Mesendoderm (in vitro differentiated cells): ENCODE measurements at regions not wholly inside any gene's neighbourhood (a gene's known extent, or its start where the extent isn't known, plus 50 kb on each side); places are given as distances from the start of the nearest gene placed in this dataset.

Experiments used
- DNase-seq: peaks from one replicate; pipeline ENCODE4 v3.0.0; 2013
- H2AK5ac ChIP-seq: 2 replicates; pipeline ENCODE4 v1.6.1; 2013; ENCODE audit warnings: low read length, inconsistent platforms
- H2BK120ac ChIP-seq: 2 replicates; pipeline ENCODE4 v1.6.1; 2013; ENCODE audit warnings: low read depth, mild to moderate bottlenecking, low read length, moderate library complexity, mixed read lengths
- H2BK15ac ChIP-seq: replicated peaks from 2 replicates; pipeline ENCODE4 v1.6.1; 2013; ENCODE audit warnings: low read depth, mild to moderate bottlenecking, moderate library complexity
- H2BK5ac ChIP-seq: 2 replicates; pipeline ENCODE4 v1.6.1; 2013; ENCODE audit warnings: low read length, inconsistent platforms
- H3K18ac ChIP-seq: 2 replicates; pipeline ENCODE4 v1.6.1; 2013; ENCODE audit warnings: mild to moderate bottlenecking, low read length, mixed read lengths
- H3K23ac ChIP-seq: one replicate; pipeline ENCODE4 v1.6.1; 2013; ENCODE audit warnings: low read length
- H3K27ac ChIP-seq: 2 replicates; pipeline ENCODE4 v1.5.1; 2013; ENCODE audit warnings: low read depth, mild to moderate bottlenecking, inconsistent platforms, low read length, moderate library complexity
- H3K27me3 ChIP-seq: 2 replicates; pipeline ENCODE4 v1.6.1; 2013; ENCODE audit warnings: low read length, control low read depth, mild to moderate bottlenecking, inconsistent platforms; ENCODE audit not compliant: insufficient read depth, poor library complexity
- H3K36me3 ChIP-seq: 2 replicates; pipeline ENCODE4 v1.6.1; 2013; ENCODE audit warnings: low read length, inconsistent platforms; ENCODE audit not compliant: control insufficient read depth, insufficient read depth
- H3K4ac ChIP-seq: one replicate; pipeline ENCODE4 v1.6.1; 2013; ENCODE audit warnings: low read depth, mild to moderate bottlenecking, low read length, moderate library complexity
- H3K4me1 ChIP-seq: 2 replicates; pipeline ENCODE4 v1.6.1; 2013; ENCODE audit warnings: low read depth, low read length, inconsistent platforms; ENCODE audit not compliant: control insufficient read depth
- H3K4me2 ChIP-seq: 2 replicates; pipeline ENCODE4 v1.6.1; 2013; ENCODE audit warnings: low read length
- H3K4me3 ChIP-seq: 2 replicates; pipeline ENCODE4 v1.5.1; 2013; ENCODE audit warnings: mild to moderate bottlenecking, low read length
- H3K56ac ChIP-seq: one replicate; pipeline ENCODE4 v1.6.1; 2013; ENCODE audit warnings: low read length
- H3K79me1 ChIP-seq: 2 replicates; pipeline ENCODE4 v1.6.1; 2013; ENCODE audit warnings: low read length, inconsistent platforms
- H3K79me2 ChIP-seq: 2 replicates; pipeline ENCODE4 v1.6.1; 2013; ENCODE audit warnings: mild to moderate bottlenecking, low read length; ENCODE audit not compliant: control insufficient read depth, insufficient read depth
- H3K9ac ChIP-seq: 2 replicates; pipeline ENCODE4 v1.6.1; 2013; ENCODE audit warnings: low read length, inconsistent platforms
- H4K5ac ChIP-seq: one replicate; pipeline ENCODE4 v1.6.1; 2013; ENCODE audit warnings: low read length
- H4K8ac ChIP-seq: one replicate; pipeline ENCODE4 v1.6.1; 2013; ENCODE audit warnings: low read depth, mild to moderate bottlenecking, control low read depth, low read length, moderate library complexity
- WGBS: extraction: QIAGEN DNeasy Blood & Tissue Kit; methylation state at CpG from one replicate; pipeline ENCODE4 v1.1.7; 2013; ENCODE audit warnings: low lambda C conversion rate, missing lambda C conversion rate; ENCODE audit not compliant: insufficient coverage; ENCODE audit errors: extremely low coverage; 5-methylcytosine and 5-hydroxymethylcytosine counted together

DNA sequence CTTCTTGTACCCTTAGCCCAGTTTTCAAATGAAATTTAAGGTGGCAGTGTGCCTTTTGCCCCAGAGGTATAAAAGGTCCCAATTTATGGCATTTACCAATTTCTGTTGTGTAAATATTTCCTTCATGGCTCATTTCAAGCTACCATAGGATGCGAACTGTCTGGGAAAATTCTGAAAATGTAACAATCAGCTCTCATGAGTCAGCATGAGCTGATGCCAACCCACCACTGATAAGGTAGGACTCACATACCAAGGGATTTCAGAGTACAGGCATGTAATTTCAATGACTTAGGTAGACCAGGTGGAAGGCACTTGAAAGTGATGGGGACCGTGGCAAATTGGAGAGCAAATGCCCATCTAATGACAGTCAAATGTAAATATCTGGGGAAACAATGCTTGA lies 169.5 kb downstream of the TTC8 start:
- WGBS, result no CpG with 5 or more reads among the region's 2 CpGs
- H3K27me3 ChIP-seq, result no peaks in the 10 kb centered on the region

DNA sequence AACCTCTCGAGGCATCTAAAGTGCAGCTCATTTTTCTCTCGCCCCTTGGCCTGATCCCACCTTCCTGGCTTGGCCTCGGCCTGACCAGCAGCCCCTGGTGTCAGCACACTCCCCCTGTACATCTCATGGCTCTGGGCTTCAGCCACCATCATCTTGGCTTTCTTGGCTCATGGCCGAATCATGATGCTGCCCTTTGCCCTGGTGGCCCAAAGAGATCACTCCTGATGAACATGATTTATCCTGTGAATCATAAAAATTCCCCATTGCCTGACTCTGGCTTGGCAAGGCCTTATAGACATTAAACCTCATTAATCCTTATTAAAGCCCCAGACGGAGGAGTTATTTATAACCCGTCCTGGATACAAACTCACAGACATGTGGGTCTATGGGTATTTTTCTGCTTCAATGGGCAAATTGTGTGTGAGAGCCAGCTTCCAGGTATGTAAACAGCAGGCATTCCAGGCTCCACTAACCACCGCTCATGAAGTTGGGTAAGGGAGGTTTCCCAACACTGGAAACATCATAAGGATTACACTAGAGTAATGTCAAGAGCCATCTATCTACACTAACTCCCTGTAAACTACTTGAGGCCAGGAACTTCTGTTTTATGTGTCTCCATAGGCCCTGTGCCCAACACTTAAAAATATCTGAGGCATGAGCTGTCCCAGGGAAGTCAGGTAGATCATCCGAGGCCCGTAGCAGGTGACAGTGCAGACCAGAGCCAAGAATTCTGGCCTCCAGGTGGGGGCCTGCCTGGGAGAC lies 171.2 kb downstream of the TTC8 start:
- no peaks in the 10 kb centered on the region for H3K79me2 ChIP-seq
- no peak overlapping the region for H3K4me3 ChIP-seq
- no peak overlapping the region for H4K5ac ChIP-seq
- no peak overlapping the region for H2BK120ac ChIP-seq
- H3K56ac ChIP-seq, result no peak overlapping the region
- H4K8ac ChIP-seq, result no peak overlapping the region
- no peaks in the 10 kb centered on the region for H3K79me1 ChIP-seq
- WGBS, result no CpG with 5 or more reads among the region's 9 CpGs
- no peak overlapping the region for H3K23ac ChIP-seq
- H2BK15ac ChIP-seq, result no peak overlapping the region
- no peak overlapping the region for H2BK5ac ChIP-seq
- H2AK5ac ChIP-seq, result no peak overlapping the region
- no peak overlapping the region for H3K27ac ChIP-seq
- H3K4me2 ChIP-seq, result no peak overlapping the region
- no peak for DNase-seq
- no peaks in the 10 kb centered on the region for H3K27me3 ChIP-seq
- no peak overlapping the region for H3K4ac ChIP-seq
- H3K4me1 ChIP-seq, result no peaks in the 10 kb centered on the region
- H3K18ac ChIP-seq, result no peak overlapping the region
- H3K9ac ChIP-seq, result no peak overlapping the region
- H3K36me3 ChIP-seq, result no peaks in the 10 kb centered on the region

More for the DNA sequence above, 169.5 kb downstream of the TTC8 start:
- no peaks in the 10 kb centered on the region for H3K4me1 ChIP-seq
- no peak overlapping the region for H2BK120ac ChIP-seq
- no peak overlapping the region for H2AK5ac ChIP-seq
- no peak overlapping the region for H3K56ac ChIP-seq
- H3K4me3 ChIP-seq, result no peak overlapping the region
- H2BK5ac ChIP-seq, result no peak overlapping the region
- no peaks in the 10 kb centered on the region for H3K79me1 ChIP-seq
- no peak overlapping the region for H4K5ac ChIP-seq
- no peak overlapping the region for H3K4ac ChIP-seq
- H3K79me2 ChIP-seq, result no peaks in the 10 kb centered on the region
- DNase-seq, result no peak
- no peak overlapping the region for H3K9ac ChIP-seq
- no peak overlapping the region for H3K27ac ChIP-seq
- no peak overlapping the region for H2BK15ac ChIP-seq
- no peak overlapping the region for H3K23ac ChIP-seq
- no peaks in the 10 kb centered on the region for H3K36me3 ChIP-seq
- H4K8ac ChIP-seq, result no peak overlapping the region
- H3K4me2 ChIP-seq, result no peak overlapping the region
- H3K18ac ChIP-seq, result no peak overlapping the region

DNA sequence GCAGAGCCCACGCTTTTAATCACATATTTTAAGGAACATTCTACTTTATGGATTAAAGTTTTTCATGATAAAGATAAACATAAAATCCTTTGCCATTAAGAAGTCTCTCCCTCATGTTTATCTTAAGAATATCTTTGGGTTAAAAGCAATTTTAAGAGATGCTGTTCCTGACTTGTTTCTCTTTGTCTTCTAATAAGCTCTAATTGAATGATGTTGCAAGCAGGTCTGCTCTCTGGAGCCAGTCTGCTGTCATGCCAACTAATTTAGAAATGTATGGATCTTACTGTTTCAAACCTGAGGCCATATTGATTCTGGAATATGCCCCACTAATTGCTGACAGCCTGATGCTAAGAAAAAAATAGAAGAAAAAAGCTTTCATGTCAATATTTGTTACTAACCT lies 173.6 kb downstream of the TTC8 start:
- no peak overlapping the region for H3K4me3 ChIP-seq
- no peak overlapping the region for H2BK5ac ChIP-seq
- H2BK15ac ChIP-seq, result no peak overlapping the region
- no peaks in the 10 kb centered on the region for H3K36me3 ChIP-seq
- H3K4me2 ChIP-seq, result no peak overlapping the region
- no peaks in the 10 kb centered on the region for H3K79me2 ChIP-seq
- no peak overlapping the region for H3K4ac ChIP-seq
- no peak overlapping the region for H3K9ac ChIP-seq
- no peak overlapping the region for H3K18ac ChIP-seq
- no peak overlapping the region for H3K23ac ChIP-seq
- H3K79me1 ChIP-seq, result no peaks in the 10 kb centered on the region
- H3K4me1 ChIP-seq, result no peaks in the 10 kb centered on the region
- DNase-seq, result no peak
- H2BK120ac ChIP-seq, result no peak overlapping the region
- no peaks in the 10 kb centered on the region for H3K27me3 ChIP-seq
- no peak overlapping the region for H2AK5ac ChIP-seq
- H3K27ac ChIP-seq, result no peak overlapping the region
- H3K56ac ChIP-seq, result no peak overlapping the region
- WGBS, result no CpG with 5 or more reads among the region's 1 CpG
- H4K5ac ChIP-seq, result no peak overlapping the region
- H4K8ac ChIP-seq, result no peak overlapping the region

DNA sequence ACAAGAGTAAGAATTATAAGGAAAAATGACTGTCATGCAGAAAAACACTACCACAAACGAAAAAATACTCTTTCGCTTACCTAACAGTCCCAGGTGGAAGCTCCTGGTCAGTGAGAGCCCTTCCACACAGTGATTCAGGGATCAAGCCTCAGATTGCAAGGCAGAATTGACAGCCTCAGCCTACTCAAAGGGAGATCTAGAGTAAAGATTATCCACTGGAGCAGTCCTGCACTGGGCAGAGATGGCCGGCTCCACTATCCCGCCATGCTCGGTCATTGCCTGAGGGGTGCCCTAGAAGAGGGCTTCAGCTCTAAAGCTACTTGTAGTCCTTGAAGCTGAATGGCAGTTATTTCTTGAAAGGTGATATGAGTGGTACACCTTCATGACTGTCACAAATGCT lies 174.7 kb downstream of the TTC8 start:
- no peak for DNase-seq
- no peak overlapping the region for H3K4ac ChIP-seq
- no peak overlapping the region for H4K5ac ChIP-seq
- H3K23ac ChIP-seq, result no peak overlapping the region
- no peak overlapping the region for H2BK120ac ChIP-seq
- no peak overlapping the region for H3K56ac ChIP-seq
- H3K4me2 ChIP-seq, result no peak overlapping the region
- H3K27me3 ChIP-seq, result no peaks in the 10 kb centered on the region
- H3K27ac ChIP-seq, result no peak overlapping the region
- no peaks in the 10 kb centered on the region for H3K4me1 ChIP-seq
- H2AK5ac ChIP-seq, result no peak overlapping the region
- H3K36me3 ChIP-seq, result no peaks in the 10 kb centered on the region
- H3K79me1 ChIP-seq, result no peaks in the 10 kb centered on the region
- H3K79me2 ChIP-seq, result no peaks in the 10 kb centered on the region
- no CpG with 5 or more reads among the region's 5 CpGs for WGBS
- no peak overlapping the region for H2BK5ac ChIP-seq
- no peak overlapping the region for H3K18ac ChIP-seq
- H3K9ac ChIP-seq, result no peak overlapping the region
- H2BK15ac ChIP-seq, result no peak overlapping the region
- H4K8ac ChIP-seq, result no peak overlapping the region
- no peak overlapping the region for H3K4me3 ChIP-seq

DNA sequence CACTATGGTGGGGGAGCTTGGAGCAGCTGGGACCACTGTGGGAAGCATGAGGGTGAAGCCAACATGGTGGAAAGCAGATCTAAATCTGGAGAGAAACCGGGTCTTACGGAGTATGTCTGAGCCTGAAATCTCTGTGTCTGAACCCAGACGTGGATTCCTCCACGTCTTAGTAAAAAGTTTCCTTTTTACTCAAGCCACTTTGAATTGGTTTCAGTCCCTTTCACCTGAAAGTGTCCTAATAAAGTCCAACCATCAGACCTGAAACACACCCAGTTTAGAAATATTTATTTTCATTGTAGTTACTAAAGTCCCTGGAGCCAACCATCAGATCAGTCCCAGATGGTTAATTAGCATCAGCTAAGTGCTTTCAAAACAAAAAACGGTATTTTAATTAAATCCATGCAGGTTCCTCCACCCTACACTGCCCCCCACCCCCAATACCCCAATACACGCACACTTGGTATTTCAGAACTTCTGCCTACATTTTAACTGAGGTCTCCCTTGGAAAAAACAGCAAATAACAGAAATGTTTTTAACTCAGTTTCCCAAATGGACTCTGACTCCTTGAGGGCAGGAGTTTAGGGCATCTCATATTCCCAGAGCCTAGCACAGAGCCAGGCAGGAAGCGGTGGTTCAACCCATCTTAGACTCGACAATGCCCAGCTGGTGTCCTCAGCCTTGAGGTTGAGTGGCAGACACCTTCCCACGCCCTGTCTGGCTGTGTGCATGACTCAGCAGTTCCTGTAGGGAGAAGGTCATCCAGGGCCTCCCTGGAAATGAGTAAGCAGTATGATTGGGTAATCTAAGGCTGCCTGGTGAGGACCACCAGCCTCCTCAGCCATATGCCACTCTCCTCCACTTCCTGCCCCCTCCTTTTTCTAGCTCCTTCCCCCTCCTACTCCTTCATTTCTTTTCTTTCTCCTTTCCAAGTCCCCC lies 175.8 kb downstream of the TTC8 start:
- H3K27me3 ChIP-seq, result no peaks in the 10 kb centered on the region
- no peak overlapping the region for H2BK15ac ChIP-seq
- H3K79me2 ChIP-seq, result no peaks in the 10 kb centered on the region
- H3K9ac ChIP-seq, result no peak overlapping the region
- no peak overlapping the region for H3K23ac ChIP-seq
- H3K18ac ChIP-seq, result no peak overlapping the region
- H2BK5ac ChIP-seq, result no peak overlapping the region
- no peak overlapping the region for H3K56ac ChIP-seq
- no peak overlapping the region for H4K5ac ChIP-seq
- H3K4me2 ChIP-seq, result no peak overlapping the region
- no peak overlapping the region for H2AK5ac ChIP-seq
- no CpG with 5 or more reads among the region's 9 CpGs for WGBS
- no peak overlapping the region for H4K8ac ChIP-seq
- no peak overlapping the region for H3K4me3 ChIP-seq
- H3K36me3 ChIP-seq, result no peaks in the 10 kb centered on the region
- no peak overlapping the region for H3K27ac ChIP-seq
- H3K4ac ChIP-seq, result no peak overlapping the region
- peak; percentile 89 for DNase-seq
- no peak overlapping the region for H2BK120ac ChIP-seq
- no peaks in the 10 kb centered on the region for H3K79me1 ChIP-seq
- H3K4me1 ChIP-seq, result no peaks in the 10 kb centered on the region
